Lung microvascular endothelial cell (primary cell): ENCODE measurements at regions not wholly inside any gene's neighbourhood (a gene's known extent, or its start where the extent isn't known, plus 50 kb on each side); places are given as distances from the start of the nearest gene placed in this dataset.
"Not testable (repeated sequence)": the region's sequence is repeated elsewhere in the genome, so short reads cannot be mapped to it uniquely, and the experiment has no call there.

Experiments used
- DNase-seq, 2 donors: peaks; one replicate each; pipeline versions ENCODE4 v3.0.0 to v3.0.0-alpha.2; 2010; ENCODE audit warnings: low read depth in 2 of 2

DNA sequence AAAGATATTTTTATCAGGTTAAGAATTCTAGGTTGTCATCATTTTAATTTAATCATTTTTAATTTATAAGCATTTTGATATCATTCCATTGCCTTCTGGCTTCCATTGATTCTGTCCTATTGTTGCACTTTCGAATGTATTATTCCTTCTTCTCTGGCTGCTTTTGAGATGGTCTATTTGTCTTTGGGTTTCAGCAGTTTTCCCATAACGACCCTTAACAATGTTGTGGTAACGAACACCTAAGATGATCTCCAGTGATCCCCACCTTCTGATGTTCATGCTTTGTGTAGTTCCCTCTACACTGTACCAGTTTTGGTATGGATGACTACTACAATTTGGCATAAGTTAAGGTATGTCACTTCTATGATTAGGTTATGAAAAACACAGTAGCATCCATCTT, 59.9 kb downstream of the MINAR1 start:
- DNase-seq = no peak

DNA sequence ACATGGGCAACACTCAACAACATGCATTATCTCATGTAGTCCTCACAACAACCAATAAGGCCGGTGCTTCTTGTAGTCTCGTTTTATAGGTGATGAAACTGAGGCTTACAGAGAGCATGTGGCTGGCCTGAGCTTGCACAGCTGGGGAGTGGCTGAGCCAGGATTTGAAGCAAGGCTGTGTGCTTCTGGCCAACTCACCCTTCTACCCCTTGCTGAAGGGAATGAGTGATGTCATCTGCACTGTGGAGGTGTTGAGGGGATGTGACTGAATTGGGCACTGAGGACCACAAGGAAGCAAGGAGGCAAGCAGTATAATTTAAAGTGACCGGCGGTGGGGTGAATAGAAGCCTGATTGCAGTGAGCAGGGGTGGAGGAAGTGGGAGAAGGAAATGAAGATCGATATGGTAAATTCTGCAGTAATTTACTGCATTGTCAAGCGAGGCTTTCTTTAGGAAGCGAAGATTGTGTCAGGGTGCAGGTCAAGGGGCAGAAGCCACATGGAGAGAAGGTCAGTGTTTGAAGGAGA, 62.3 kb downstream of the MINAR1 start:
- DNase-seq = no peak

DNA sequence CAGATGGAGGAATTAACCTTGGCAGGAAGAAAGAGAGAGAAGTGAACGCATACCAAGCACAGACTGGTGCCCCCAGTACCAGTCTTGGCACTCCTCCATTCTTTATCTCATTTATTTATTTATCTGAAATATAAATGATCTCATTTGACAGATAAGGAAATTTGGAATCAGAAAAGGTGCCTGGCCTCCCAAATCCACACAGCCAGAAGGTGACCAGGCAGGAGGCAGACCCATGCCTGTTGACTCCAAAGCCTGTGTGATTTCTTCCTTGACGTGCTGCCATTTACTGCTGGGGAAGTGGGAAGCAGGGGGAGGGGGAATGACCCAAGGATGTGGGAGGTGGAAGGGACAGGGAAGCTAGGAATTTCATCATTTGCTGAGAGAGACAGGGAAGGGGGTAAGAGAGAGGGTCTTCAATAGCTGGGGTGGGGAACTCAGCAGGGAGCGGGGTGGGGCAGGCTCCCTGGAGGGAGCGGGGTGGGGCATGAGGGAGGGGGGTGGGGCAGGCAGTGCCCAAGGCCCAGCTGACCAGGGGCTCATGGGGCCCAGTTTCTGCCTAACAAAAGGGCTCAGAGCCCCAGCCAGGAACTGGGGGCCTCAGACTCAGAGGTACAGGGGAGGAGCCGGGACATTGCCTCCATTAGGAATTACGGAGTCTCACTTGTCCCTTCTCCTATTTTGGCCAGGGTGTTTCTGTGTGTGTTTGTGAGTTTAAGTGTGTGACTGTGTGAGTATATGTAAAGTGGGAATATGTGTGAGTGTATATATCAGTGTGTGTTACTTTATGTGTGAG, 63.0 kb downstream of the MINAR1 start:
- DNase-seq = no peak

DNA sequence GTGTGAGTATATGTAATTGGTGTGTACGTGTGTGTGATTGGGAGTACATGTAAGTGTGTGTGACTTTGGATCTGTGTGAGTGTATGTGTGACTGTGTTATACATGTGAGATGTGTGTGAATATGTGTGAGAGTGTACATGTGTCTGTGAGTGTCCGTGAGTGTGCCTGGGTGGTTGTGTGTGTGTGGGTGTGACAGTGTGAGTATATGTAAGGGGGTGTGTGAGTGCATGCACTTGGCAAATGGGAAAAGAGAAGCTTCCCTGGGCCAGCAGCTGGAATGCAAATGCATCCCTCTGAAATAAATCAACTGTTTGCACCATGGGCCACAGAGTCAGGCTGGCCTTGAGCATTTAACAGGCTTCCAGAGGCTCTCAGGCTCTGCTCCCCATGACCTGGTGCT, 63.6 kb downstream of the MINAR1 start:
- DNase-seq = no peak

DNA sequence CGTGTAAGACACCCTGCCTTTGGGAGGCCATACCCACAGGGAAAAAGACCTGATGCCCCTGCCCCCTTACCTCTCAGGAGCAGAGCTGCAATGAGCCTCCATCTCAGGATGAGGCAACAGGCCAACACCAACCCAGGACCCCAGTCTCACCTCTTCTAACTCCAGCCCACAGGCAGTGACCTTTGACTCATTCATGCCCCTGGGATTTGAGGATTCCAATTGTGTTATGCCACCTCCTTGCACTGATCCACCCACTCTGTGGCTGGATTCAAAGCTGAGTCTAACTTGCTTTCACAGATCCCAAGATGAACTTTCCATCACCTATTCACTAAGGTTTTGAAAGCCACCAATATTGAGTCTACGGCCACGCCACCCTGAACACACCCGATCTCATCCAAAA, 64.7 kb downstream of the MINAR1 start:
- no peak for DNase-seq

DNA sequence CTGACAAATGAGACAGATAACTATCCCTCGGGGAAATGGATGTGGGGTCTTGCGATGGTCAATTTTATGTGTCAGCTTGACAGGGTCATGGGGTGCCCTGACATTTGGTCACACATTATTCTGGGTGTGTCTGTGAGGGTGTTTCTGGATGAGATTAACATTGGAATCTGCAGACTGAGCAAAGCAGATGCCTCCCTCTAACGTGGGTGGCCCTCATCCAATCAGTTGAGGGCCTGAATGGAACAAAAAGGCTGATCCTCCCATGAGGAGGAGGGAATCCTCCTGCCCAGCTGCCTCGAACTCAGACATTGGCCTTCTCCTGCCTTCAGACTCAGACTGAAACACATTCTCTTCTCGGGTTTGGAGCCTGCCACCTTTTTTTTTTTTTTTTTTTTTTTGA, 69.0 kb downstream of the MINAR1 start:
- no peak for DNase-seq

DNA sequence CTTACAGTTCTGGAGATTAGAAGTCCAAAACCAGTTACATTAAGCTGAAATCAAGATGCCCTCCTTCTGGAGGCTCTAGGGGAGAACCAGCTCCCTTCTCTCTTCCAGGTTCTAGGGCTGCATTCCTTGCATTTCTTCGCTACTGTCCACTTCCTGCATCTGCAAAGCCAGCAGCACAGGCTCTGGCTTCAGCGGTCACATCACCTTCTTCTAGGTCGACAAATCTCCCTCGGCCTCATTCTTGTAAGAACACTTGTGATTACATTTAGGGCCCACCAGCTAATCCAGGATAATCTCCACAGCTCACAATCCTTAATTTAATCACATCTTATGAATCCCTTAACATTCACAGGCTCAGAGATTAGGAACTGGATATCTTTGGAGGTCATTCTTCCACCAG, 73.8 kb downstream of the MINAR1 start:
- DNase-seq = no peak

DNA sequence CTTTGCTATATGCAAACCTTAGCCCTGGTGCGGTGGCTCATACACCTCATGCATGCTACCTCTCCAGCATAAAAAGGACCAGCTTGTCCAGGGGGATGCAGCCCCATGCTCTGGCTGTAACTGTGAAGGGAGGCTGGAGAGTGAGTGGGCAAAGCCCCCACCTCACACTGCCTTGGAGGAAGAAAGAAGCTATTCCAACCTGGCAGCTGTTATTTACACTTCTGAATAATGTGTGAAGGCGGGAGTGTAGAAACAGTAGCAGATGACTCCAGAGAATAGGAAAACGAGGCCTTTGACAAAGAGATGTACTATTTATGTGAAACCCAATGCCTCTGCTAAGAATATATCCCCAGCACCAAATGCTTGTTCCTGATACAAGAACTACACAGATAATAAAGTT, 80.7 kb downstream of the MINAR1 start:
- not testable (repeated sequence) for DNase-seq

DNA sequence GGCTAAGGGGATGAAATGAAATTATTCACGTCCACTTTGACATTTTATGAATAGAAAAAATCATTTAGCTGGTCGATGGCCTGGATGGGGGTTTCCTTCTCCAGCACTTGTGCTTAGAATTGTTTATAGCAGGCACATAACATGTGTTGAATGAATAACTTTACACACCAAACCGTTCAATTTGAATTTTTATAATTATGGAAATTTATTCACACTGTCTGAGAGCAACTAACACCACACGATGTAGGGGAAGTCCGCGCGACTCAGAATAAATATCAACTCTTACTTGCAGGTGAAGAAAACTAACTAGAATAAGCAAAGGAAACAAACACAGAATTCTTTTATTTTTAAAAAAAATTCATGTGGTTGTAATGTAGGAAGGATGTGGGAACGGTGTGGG, 81.3 kb downstream of the MINAR1 start:
- no peak for DNase-seq

DNA sequence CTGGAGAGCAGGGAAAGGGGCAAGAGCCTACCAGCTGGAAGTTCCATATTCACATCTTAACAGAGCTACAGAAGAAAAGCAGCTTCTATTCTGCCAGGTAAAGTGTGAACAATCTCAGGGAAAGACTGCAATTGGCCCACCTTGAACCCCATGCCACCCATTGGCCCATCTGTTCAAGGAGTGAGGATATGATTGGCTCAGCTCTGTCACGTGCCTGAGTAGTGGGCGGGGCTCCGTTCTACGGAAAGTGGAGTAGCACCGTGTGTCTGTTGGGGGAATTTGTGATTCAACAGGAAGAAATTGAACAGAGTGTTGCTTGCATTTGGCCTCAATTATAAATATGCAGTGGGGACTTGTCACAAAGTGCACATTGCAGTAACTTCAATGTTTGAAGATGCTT, 81.8 kb downstream of the MINAR1 start:
- DNase-seq = no peak

DNA sequence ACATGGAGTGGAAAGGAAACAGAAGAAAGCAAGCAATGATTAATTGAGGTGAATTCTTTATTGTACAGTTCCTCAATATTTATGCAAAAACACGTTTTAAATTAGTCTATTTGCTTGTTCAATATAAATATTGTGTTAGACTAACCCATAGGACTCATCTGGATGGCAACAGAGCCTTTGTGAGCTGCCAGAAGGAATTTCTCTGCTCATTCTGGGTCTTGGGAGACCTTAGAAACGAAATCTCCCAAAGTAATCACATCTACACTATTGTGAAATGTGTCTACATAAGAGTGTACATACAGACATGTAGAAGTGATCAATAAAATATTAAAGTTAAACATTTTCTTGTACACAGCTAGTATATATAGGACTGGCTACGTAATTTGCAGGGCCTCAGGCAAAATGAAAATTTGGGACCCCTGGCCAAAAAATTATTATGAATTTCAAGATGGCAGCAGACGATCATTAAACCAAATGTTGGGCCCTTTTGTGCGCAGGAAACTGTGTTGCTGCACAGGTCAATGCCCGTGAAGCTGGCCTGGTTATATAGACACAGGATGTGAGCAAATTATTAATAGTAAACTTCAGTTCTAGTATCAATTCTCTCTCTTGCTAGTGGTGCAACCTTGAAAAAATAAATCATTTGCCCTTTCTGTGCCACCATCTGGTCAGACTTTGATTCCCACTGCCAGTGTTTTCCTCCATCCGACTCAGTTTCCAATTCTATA, 83.3 kb downstream of the MINAR1 start:
- no peak for DNase-seq

DNA sequence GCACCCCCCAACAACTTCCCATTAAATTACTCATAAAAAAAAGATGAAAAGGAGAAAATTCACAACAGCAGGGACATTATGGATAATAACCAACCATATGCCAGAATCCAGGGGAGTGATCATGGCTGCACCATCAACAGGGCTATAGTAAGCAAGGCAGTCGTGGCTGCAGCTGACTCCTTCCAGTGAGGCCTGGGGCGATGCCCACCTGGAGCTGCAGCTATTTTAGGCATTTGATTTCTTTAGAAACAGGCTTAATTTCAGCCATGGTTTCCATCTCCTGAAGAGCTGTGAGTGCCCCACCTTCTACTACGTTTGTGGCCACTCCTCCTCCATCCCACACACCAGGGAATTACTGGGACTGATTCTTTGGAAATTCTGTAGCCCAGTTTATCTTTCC, 84.0 kb downstream of the MINAR1 start:
- no peak for DNase-seq

DNA sequence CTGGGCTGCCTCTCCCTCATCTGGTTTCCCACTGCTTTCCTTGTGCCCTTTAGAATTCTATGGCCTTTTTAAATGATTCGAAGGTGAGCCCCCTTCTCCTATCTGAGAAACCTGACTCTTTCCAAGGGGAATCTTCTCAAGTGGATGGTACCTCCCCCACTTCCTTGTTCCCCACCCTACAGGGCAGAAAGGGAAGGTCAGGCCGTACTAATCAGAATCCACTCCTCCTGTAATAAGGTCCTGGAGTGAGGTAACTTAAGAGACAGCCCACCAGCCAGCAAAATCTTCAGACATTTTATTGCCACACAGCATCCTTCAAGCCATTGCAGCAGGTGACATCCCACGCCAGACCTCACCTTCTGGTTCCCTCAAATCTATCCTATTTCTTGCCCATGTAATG, 84.5 kb downstream of the MINAR1 start:
- no peak for DNase-seq

DNA sequence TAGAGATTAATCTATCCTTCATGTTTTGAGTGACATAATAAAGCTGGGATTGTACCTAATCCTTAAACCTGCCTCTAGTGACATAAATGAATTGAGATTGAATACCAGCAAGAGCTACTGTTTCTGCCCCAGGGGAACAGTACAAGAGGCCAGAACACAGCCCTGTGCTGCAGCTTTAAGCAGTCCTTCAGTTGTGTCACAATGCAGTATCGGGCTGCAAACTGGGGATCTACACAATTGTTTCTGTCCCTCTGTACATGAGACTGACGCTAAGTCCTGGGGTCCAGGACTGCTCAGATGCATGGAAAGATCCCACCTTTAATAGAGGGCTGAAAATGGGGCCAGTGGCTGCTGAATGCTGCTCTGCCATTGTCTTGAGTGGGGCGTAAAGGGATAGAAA, 87.5 kb downstream of the MINAR1 start:
- no peak for DNase-seq

DNA sequence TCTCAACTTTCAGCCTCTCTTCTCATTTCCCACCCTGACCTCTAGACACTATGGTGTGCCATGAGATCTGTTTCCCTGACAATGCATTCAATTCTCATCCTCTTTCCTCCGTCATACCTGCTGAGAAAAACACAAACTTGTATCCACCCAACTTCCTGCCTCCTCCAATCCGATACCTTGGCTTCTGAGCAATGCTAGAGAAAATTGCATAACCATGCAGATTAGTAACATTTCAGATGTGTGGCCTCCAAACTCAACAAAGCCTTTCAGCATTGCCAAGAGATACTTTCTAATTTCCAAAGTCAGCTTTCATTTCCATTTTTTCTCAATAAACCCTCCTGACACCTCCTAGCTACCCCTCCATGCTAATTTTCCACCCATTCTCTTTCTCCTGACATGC, 88.5 kb downstream of the MINAR1 start:
- no peak for DNase-seq

DNA sequence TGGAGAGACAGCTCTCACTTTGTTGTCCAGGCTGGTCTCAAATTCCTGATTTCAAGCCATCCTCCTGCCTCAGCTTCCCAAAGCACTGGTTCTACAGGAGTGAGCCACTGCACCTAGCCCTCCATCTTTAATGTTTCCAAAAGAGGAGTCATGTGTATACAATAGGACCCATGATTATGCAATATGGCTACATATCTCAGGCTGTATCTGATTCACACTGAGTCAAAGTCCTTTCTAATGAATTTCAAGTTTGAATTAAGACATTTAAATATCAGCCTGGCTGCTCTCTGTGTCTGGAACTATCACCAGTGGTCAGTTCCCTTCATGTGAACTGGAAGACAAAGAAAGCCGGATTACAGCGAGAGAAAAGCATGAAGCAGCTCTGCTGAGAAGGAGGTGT, 90.5 kb downstream of the MINAR1 start:
- no peak for DNase-seq

DNA sequence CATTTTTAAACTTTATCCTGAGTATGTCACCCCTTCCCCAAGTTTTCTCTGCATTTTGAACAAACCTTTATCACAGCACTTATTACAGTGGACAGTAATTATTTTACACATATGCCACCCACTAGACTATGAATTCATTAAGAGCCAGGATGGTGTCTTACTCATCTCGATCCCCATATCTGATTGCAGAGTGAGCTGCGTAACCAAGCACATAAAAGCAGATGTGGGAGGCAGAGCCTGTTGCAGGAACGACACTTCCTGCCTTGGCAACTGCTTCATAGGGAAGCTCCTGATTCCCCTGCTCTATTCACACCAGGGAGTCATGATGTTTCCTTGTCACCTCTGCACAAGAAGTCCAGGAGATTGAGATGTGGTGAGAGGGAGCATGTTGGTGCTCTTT, 91.1 kb downstream of the MINAR1 start:
- DNase-seq = no peak

DNA sequence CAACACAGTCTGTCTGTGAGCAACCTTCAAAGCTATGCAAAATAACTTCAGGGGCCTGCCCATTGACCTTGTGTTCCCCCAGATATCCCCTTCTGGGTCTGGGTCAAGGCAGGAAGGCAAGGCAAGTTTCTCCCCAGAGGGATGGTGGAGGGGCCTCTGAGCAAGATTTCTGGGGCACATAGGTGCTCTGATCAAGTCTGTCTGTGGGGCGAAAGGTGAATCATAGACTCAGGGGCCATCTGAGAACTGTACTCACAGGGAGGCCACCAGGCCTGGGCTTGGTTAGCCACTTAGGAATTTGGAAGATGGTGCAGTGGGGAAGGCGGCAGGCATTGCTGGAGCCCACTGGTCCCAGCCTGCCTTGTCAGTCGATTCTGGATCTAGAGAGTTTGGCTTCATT, 92.4 kb downstream of the MINAR1 start:
- no peak for DNase-seq

DNA sequence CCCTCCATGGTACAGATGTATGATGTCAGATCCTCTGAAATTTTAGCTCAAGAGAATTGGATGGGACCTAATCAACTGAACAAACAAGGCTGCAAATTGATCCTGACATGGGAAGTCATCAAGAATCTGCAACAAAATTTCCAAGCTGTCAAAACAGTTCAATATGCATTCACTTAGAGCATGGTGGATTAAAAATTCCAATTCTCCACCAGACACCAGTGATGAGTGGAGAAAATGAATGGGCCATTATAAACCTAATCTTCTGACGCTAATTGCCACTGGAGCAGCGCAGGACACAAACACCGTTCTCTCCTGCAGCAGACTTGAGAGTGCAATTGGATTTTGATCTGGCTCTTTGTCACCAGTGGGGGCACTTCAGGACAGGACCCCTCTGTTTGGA, 94.2 kb downstream of the MINAR1 start:
- DNase-seq = no peak

DNA sequence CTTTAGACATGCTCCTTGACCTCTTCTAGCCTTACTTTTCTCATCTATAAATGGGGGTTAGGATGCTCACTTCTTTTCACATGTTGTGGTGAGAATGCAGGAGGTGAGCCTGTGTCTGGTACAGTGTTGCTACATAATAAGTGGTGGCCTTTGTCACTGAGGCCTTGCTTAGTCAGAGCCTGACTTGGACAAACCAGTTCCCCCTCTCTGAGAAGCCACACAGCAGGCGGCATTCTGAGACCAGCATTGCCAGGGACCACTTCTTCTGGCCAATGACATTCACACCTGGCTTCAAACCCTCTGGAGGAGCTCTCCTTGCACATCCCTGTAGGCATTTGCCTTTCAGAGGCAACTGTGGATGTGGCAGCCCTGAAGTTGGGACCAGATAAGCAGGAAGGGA, 95.7 kb downstream of the MINAR1 start:
- DNase-seq = no peak

DNA sequence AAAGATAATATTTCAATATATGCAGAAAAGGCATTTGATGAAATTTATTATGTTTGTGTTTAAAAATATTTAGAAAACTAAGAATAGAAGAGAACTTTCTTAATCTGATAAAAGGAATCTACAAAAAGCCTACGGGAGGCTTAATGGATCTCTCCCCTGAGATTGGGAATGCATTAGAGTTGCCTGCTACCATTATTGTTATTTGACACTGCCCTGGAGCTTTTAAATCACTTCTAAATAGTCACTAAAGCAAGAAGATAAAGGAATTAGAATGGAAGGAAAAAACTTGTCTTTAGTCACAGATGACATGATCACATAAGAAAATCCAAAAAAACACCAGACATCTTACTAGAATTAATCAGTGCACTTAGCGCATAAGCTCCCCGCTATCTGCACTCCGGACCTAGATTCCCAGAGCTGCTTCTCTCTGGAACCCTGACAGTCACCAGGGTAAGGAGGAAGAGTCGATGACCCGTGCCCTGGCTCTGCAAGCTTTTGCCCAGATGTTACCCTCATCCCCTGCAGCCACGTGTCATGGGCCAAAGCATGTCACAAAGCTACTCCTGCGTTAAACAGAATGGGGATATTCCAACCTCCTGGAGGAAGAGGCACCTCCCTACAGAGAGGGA, 97.1 kb downstream of the MINAR1 start:
- DNase-seq = no peak

DNA sequence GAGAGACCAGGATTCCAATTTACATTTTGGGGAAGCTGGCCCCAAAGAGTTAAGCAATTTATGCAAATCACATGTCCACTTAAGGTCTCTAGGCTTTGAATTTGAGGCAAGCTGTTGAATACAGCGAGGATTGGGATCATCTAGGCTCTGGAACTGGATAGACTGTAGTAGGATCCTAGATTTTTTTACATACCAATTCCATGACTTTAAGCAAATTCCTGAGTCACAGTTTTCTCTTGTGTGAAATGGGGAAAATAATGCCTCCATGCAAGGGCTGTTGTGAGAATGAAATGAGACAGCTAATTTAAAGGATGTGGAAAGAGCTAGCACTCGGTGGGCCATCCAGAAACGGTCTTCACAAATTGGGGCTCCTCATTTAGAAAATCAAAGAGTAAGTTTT, 103.4 kb downstream of the MINAR1 start:
- no peak for DNase-seq

DNA sequence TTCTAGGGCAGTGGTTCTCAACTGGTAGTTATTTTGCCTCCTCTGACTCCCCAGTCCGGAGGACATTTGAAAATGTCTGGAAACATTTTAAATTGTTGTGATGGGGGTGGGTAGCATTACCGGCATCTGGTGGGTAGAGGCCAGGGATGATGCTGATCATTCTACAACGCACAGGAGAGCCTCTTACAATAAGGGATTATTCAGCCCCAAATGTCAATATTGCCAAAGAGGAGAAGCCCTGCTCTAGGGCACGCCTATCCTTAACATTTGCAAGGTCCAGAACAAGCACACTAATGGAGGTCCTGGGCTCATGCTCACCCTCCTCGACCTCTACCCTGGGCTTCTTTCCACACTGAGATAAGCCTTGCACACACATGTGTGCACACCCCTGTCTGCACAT, 106.4 kb downstream of the MINAR1 start:
- DNase-seq = no peak
